Mammary epithelial cell (primary cell): ENCODE measurements at regions not wholly inside any gene's neighbourhood (a gene's known extent, or its start where the extent isn't known, plus 50 kb on each side); places are given as distances from the start of the nearest gene placed in this dataset.

Source experiments
- CTCF ChIP-seq, 2 donors: IDR thresholded peaks in 1 of 2; conservative IDR thresholded peaks in 1 of 2; 2 replicates each; pipeline ENCODE4 v1.5.1; 2011 to 2012; ENCODE audit warnings: inconsistent platforms in 2 of 2, low read length in 2 of 2, mild to moderate bottlenecking in 2 of 2, control low read depth in 1 of 2, low read depth in 1 of 2; ENCODE audit not compliant: insufficient read depth in 1 of 2; ENCODE audit errors: extremely low read depth in 1 of 2
- EZH2 ChIP-seq: IDR thresholded peaks from 2 replicates; pipeline ENCODE4 v1.6.1; 2012; ENCODE audit warnings: low read length, inconsistent platforms, borderline replicate concordance

DNA sequence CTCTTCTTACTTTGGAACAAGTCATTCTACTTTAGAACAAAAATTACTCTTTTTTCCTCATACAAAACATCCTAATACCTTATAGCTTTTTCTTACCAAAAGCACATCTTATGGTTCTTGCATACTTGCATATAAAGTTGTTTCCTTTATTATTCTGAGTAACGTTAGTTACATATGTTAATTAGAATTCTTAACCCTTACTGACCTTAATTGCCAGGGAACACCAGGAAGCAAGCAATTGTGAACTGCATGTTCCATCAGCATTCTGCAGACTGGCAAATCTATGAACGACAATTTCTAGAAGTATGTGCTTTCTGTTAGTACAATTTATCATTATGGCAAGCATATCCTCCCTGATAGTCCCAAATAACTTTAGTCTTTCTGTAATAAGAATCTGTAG, 831.0 kb downstream of the C6orf118 start:
- TF ChIP-seq CTCF (conservative IDR thresholded peaks at IDR 0.05 in 1 of 2, IDR thresholded peaks at IDR 0.05 in 1 of 2; ENCODE audit: extremely low read depth in 1 of 2, insufficient read depth in 1 of 2, low read depth in 1 of 2, low read length in 2 of 2) (no peak), EZH2 (no peak)
